Peyer's patch (tissue), 4 donors: ENCODE measurements at regions not wholly inside any gene's neighbourhood (a gene's known extent, or its start where the extent isn't known, plus 50 kb on each side); places are given as distances from the start of the nearest gene placed in this dataset.

Experiments used
- DNase-seq, 3 donors: peaks; one replicate each; pipeline ENCODE4 v3.0.0-alpha.2; 2017 to 2019
- H3K27ac ChIP-seq, 4 donors: fragments of 200-600 bp; sonication (generic); one replicate each; pipeline ENCODE4 v1.5.1; 2016 to 2019
- H3K27me3 ChIP-seq, 2 donors: fragments of 200-600 bp; sonication (generic); one replicate each; pipeline ENCODE4 v1.5.1; 2019
- H3K36me3 ChIP-seq, 3 donors: fragments of 200-600 bp; sonication (generic); one replicate each; pipeline ENCODE4 v1.5.1; 2016 to 2019
- H3K4me1 ChIP-seq, 4 donors: fragments of 200-600 bp; sonication (generic); one replicate each; pipeline ENCODE4 v1.5.1; 2016 to 2019
- H3K4me3 ChIP-seq, 4 donors: fragments of 200-600 bp; sonication (generic); 1 replicate in 3 of 4; 2 replicates in 1 of 4; pipeline ENCODE4 v1.5.1; 2016 to 2019; ENCODE audit warnings: mild to moderate bottlenecking in 1 of 4
- H3K9me3 ChIP-seq, 4 donors: fragments of 200-600 bp; sonication (generic); one replicate each; pipeline ENCODE4 v1.5.1; 2016 to 2019; ENCODE audit warnings: mild to moderate bottlenecking in 1 of 4
- CTCF ChIP-seq, 6 experiments: fragments of 450-650 bp in 4 of 6; fragments of 200-600 bp in 2 of 6; sonication (generic) in 1 of 6; IDR thresholded peaks; one replicate each; pipeline ENCODE4 v1.5.1; 2017 to 2019; ENCODE audit warnings: antibody characterized with exemption in 6 of 6, mild to moderate bottlenecking in 3 of 6, moderate library complexity in 1 of 6
- POLR2A ChIP-seq, 2 donors: fragments of 450-650 bp; IDR thresholded peaks; one replicate each; pipeline ENCODE4 v1.5.1; 2017; ENCODE audit warnings: antibody characterized with exemption in 2 of 2, mild to moderate bottlenecking in 2 of 2, moderate library complexity in 2 of 2

GRCh38 chr18:45444040-45444439, 171.2 kb upstream of the SLC14A2 start:
- TF ChIP-seq POLR2A (IDR thresholded peaks at IDR 0.05) (no peak), CTCF (IDR thresholded peaks at IDR 0.05) (no peak)
- no peaks in the 10 kb centered on the region for H3K9me3 ChIP-seq

GRCh38 chr18:45447355-45448265, 167.7 kb upstream of the SLC14A2 start:
- Histone ChIP-seq H3K27ac (peak overlapping the region in 2 of 4 donors; percentile 18 to 59), H3K27me3 (no peaks in the 10 kb centered on the region), H3K9me3 (no peaks in the 10 kb centered on the region), H3K4me1 (peaks cover 0 to 33% (median 2%) of the 10 kb centered on the region in 4 donors), H3K36me3 (no peaks in the 10 kb centered on the region), H3K4me3 (no peak overlapping the region)
- TF ChIP-seq CTCF (IDR thresholded peaks at IDR 0.05) (no peak), POLR2A (IDR thresholded peaks at IDR 0.05) (no peak)
- DNase-seq: no peak

More at GRCh38 chr18:45444040-45444439, 171.2 kb upstream of the SLC14A2 start:
- H3K4me3 ChIP-seq: no peak overlapping the region
- no peak for DNase-seq
- peaks cover 0 to 19% (median 2%) of the 10 kb centered on the region in 4 donors for H3K4me1 ChIP-seq
- H3K36me3 ChIP-seq: no peaks in the 10 kb centered on the region
- H3K27ac ChIP-seq: no peak overlapping the region
- H3K27me3 ChIP-seq: no peaks in the 10 kb centered on the region

- no peak for DNase-seq
- Histone ChIP-seq H3K9me3 (no peaks in the 10 kb centered on the region), H3K4me3 (no peak overlapping the region), H3K4me1 (peaks cover 0 to 33% (median 2%) of the 10 kb centered on the region in 4 donors), H3K27me3 (no peaks in the 10 kb centered on the region), H3K27ac (peak overlapping the region in 3 of 4 donors; percentile 24 to 59 (median 26)), H3K36me3 (no peaks in the 10 kb centered on the region)
- no peak for TF ChIP-seq CTCF (IDR thresholded peaks at IDR 0.05)
- TF ChIP-seq POLR2A (IDR thresholded peaks at IDR 0.05): no peak
Observed at GRCh38 chr18:45448871-45449270, 166.4 kb upstream of the SLC14A2 start.

- peaks cover 0 to 33% (median 2%) of the 10 kb centered on the region in 4 donors for H3K4me1 ChIP-seq
- H3K27me3 ChIP-seq: no peaks in the 10 kb centered on the region
- no peaks in the 10 kb centered on the region for H3K36me3 ChIP-seq
- peak overlapping the region in 3 of 4 donors; percentile 24 to 59 (median 26) for H3K27ac ChIP-seq
- H3K9me3 ChIP-seq: no peaks in the 10 kb centered on the region
- DNase-seq: peak; percentile 26 to 54 (median 52)
- H3K4me3 ChIP-seq: no peak overlapping the region
- TF ChIP-seq POLR2A (IDR thresholded peaks at IDR 0.05): no peak
- no peak for TF ChIP-seq CTCF (IDR thresholded peaks at IDR 0.05)
Observed at GRCh38 chr18:45449418-45450227, 165.7 kb upstream of the SLC14A2 start.

GRCh38 chr18:45456090-45457021, 158.9 kb upstream of the SLC14A2 start:
- Histone ChIP-seq H3K27ac (no peak overlapping the region), H3K27me3 (no peaks in the 10 kb centered on the region), H3K36me3 (no peaks in the 10 kb centered on the region), H3K9me3 (no peaks in the 10 kb centered on the region), H3K4me3 (no peak overlapping the region), H3K4me1 (no peaks in the 10 kb centered on the region)
- DNase-seq: peak in 1 of 3 donors; percentile 47
- no peak for TF ChIP-seq CTCF (IDR thresholded peaks at IDR 0.05)
- TF ChIP-seq POLR2A (IDR thresholded peaks at IDR 0.05): no peak
